Epithelial cell of esophagus (primary cell): ENCODE measurements at regions not wholly inside any gene's neighbourhood (a gene's known extent, or its start where the extent isn't known, plus 50 kb on each side); places are given as distances from the start of the nearest gene placed in this dataset.
"Not testable (repeated sequence)": the region's sequence is repeated elsewhere in the genome, so short reads cannot be mapped to it uniquely, and the experiment has no call there.

Experiments
- DNase-seq: peaks from one replicate; pipeline ENCODE4 v3.0.0; 2010; ENCODE audit warnings: low read depth
- H3K4me3 ChIP-seq: 2 replicates; pipeline ENCODE4 v1.5.1; 2011; ENCODE audit warnings: mild to moderate bottlenecking, low read length, control low read depth
- TF ChIP-seq, protein P1 (sequence below): IDR thresholded peaks from 2 replicates; pipeline ENCODE4 v1.5.1; 2011; ENCODE audit warnings: low read depth, mild to moderate bottlenecking, low read length, control low read depth, inconsistent platforms; ENCODE audit not compliant: insufficient read depth; ENCODE audit errors: missing control alignments

DNA sequence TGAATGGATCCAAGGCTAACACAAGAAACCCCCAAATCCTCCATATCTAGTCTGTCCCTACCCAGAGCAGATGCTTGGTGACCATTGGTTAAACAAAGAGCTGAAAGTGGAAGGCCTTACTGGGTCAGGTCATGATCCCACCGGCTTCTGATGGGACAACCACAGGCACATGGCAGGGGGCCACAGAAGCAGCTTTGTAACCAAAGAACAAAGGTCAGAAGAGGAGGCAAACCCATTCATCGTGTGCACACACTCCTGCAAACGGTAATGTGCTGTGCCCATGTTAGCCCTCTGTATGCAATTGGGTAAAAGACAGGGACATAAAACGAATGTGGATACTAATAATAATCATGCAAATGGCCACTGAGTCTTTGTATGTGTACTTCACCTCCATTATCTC is 133.3 kb upstream of the SLC6A11 start:
- TF ChIP-seq, protein P1, sequence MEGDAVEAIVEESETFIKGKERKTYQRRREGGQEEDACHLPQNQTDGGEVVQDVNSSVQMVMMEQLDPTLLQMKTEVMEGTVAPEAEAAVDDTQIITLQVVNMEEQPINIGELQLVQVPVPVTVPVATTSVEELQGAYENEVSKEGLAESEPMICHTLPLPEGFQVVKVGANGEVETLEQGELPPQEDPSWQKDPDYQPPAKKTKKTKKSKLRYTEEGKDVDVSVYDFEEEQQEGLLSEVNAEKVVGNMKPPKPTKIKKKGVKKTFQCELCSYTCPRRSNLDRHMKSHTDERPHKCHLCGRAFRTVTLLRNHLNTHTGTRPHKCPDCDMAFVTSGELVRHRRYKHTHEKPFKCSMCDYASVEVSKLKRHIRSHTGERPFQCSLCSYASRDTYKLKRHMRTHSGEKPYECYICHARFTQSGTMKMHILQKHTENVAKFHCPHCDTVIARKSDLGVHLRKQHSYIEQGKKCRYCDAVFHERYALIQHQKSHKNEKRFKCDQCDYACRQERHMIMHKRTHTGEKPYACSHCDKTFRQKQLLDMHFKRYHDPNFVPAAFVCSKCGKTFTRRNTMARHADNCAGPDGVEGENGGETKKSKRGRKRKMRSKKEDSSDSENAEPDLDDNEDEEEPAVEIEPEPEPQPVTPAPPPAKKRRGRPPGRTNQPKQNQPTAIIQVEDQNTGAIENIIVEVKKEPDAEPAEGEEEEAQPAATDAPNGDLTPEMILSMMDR, result no peak
- no peak overlapping the region for H3K4me3 ChIP-seq
- DNase-seq, result no peak

DNA sequence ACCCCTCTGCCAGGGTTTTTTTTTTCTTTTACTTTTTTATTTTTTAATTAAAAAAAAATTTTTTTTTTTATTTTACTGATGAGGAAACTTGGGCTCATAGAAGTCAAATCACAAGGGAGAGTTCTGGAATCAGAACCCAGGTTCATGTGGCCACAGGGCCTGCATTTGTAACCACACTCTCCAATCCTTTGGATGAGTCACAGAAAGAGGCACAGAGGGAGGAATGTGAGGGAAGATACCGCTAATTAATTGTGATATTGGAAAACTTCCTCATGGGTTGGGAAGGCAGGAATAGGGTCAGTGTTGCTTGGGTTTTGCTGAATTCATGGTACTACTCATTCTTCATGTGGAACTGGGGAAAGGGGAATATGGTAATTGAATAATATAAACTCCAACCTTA is 132.9 kb upstream of the SLC6A11 start:
- TF ChIP-seq, protein P1, result no peak
- no peak for DNase-seq
- H3K4me3 ChIP-seq, result no peak overlapping the region

DNA sequence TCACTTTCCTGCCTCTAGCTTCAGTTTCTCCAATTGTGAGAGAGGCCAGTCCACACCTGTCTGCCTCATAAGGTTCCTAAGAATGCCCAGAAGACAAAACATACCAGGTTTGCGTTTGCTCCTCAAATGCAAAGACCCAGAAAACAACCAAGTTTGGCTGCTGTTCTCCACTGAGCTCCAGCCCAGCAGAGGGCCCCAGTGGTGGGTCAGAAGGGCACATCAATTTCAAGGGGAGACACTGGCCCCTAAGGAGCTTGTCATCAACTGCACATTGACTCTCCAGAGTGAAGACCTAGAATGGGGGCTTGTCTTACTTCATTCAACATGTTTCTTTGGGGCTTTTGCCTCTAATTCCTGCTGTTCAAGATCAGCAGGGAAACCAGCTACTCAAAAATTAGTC is 127.9 kb upstream of the SLC6A11 start:
- TF ChIP-seq, protein P1, result no peak
- H3K4me3 ChIP-seq, result no peak overlapping the region
- DNase-seq, result no peak

DNA sequence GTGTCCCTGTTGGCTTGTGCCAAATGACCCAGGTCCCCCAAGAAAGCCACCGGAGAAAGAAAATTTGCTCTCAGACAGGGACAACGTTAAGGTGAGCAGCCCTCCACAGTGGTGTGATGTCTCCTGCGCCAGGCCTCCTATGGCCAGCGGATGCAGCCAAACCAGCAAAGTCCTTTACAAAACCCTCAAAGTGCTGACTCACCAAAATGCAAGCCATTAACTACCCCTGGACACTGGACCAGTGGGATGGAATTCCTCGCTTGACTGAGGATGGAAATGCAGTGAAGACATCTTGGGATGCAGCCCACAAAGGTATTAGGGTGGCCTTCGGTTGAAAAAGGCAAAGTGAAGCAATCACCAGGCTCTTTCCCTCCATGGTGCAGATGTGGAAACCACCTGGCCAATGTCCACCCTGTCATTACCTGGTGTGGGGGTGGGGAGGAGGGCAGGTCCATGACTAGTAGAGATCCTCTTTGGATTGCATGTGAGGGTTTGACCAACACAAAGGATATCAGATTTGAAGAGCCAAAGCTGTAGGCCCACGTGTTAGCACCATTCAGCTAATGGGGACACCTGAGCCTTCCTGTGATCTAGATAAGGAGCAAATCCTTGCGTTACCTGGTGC is 127.4 kb upstream of the SLC6A11 start:
- TF ChIP-seq, protein P1, result no peak
- no peak overlapping the region for H3K4me3 ChIP-seq
- no peak for DNase-seq

DNA sequence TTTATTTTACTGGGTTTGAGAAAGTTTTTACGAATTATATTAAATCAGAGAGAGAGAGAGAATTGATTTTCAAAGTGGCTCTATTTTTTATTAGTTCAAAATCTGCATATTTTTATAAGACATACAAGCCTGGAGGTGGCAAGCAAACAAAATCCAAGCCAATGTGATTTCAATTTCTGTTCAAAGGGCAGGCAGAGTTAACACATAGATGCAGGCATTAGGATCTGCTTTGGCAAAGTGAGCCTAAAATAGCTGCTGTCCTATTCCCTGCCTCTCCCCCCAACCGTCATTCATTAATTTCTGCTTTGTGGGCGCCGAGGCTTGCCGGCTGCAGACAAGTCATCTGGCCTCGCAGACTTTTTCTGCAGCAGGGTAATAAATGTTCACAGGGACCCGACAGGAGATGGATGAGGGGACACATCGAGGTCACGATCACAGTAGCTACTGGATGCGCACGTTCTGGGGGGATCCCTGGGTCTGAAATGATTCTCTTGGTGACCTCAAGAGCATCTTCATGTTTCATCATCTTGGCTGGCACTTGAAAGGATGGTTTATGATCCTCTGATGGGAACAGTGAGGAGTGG is 123.9 kb upstream of the SLC6A11 start:
- H3K4me3 ChIP-seq, result no peak overlapping the region
- TF ChIP-seq, protein P1, result no peak
- no peak for DNase-seq

- no peak overlapping the region for H3K4me3 ChIP-seq
- TF ChIP-seq, protein P1, result no peak
- peak; percentile 6 for DNase-seq
Measured at GRCh38 chr3:10693457-10693856, 122.6 kb upstream of the SLC6A11 start.

GRCh38 chr3:10694179-10694578 is 121.8 kb upstream of the SLC6A11 start:
- no peak overlapping the region for H3K4me3 ChIP-seq
- TF ChIP-seq, protein P1, result no peak
- DNase-seq, result no peak

GRCh38 chr3:10695186-10695585 is 120.8 kb upstream of the SLC6A11 start:
- DNase-seq, H3K4me3 ChIP-seq: not testable (repeated sequence)
